Suprapubic skin (tissue), 4 donors: ENCODE measurements at regions not wholly inside any gene's neighbourhood (a gene's known extent, or its start where the extent isn't known, plus 50 kb on each side); places are given as distances from the start of the nearest gene placed in this dataset.

Experiments used
- POLR2A ChIP-seq, 2 donors: fragments of 450-650 bp; IDR thresholded peaks; one replicate each; pipeline ENCODE4 v1.6.1; 2017; ENCODE audit warnings: antibody characterized with exemption in 2 of 2, mild to moderate bottlenecking in 2 of 2, moderate library complexity in 2 of 2
- POLR2AphosphoS5 ChIP-seq, 3 donors: sonication (generic); formaldehyde crosslinking; IDR thresholded peaks; one replicate each; pipeline ENCODE4 v1.6.1; 2017; ENCODE audit warnings: antibody characterized with exemption in 3 of 3
- TF ChIP-seq, protein P1 (sequence below), 2 donors: fragments of 200-600 bp in 1 of 2; fragments of 450-650 bp in 1 of 2; sonication (generic) in 1 of 2; IDR thresholded peaks; one replicate each; pipeline ENCODE4 v1.5.1; 2016 to 2019; ENCODE audit warnings: antibody characterized with exemption in 2 of 2, mild to moderate bottlenecking in 1 of 2, moderate library complexity in 1 of 2

DNA sequence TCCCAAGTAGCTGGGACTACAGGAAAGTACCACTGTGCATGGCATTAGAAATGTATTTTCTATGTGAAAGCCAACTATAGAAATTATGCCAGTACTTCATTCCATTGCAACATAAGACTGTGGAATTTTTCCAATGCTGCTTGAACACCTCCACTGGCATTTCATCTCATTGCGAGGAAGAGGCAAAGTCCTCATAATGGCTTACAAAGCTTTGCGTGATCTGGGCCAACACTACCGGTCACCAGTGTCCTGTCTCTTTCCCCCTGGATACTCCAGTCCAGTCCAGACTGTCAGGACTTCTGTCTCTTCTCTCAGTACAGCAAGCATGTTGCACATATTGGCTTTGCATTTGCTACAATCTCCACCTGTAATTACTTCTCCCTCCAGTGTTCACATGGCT lies 223.5 kb downstream of the GPD2 start:
- TF ChIP-seq, protein P1, sequence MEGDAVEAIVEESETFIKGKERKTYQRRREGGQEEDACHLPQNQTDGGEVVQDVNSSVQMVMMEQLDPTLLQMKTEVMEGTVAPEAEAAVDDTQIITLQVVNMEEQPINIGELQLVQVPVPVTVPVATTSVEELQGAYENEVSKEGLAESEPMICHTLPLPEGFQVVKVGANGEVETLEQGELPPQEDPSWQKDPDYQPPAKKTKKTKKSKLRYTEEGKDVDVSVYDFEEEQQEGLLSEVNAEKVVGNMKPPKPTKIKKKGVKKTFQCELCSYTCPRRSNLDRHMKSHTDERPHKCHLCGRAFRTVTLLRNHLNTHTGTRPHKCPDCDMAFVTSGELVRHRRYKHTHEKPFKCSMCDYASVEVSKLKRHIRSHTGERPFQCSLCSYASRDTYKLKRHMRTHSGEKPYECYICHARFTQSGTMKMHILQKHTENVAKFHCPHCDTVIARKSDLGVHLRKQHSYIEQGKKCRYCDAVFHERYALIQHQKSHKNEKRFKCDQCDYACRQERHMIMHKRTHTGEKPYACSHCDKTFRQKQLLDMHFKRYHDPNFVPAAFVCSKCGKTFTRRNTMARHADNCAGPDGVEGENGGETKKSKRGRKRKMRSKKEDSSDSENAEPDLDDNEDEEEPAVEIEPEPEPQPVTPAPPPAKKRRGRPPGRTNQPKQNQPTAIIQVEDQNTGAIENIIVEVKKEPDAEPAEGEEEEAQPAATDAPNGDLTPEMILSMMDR (IDR thresholded peaks at IDR 0.05): no peak
- no peak for TF ChIP-seq POLR2AphosphoS5 (IDR thresholded peaks at IDR 0.05)
- no peak for TF ChIP-seq POLR2A (IDR thresholded peaks at IDR 0.05)
